ENCODE measurements at regions not wholly inside any gene's neighbourhood (a gene's known extent, or its start where the extent isn't known, plus 50 kb on each side); places are given as distances from the start of the nearest gene placed in this dataset.

DNA sequence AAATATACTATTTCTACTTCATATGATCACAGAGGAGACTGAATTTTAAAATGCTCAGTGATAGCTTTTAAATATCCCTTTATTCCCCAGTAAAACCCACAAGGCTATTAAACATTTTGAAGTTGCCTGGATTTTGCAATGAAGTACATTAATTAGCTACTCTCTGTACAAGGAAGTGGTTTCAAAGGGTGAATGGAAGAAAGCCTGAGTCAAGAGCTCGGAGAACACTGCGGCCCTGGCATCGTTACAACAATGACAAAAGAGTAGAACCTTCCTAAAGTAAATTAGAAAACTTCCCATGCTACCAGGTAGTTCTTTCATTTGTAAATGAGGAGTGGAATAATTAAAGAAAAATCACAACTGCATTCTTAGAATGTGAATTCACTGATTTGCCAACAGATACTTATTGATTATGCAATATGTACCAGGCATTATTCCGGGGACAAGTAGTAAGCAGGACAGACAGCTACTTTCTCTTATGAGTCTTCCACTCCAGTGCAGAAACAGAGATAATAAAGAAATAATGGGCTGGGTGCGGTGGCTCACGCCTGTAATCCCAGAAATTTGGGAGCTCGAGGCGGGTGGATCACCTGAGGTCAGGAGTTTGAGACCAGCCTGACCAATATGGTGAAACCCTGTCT lies 63.0 kb downstream of the ZNF22 start:
- Histone ChIP-seq H3K4me3 (no peak overlapping the region), H3K27ac (peak overlapping the region in 3 of 4 donors; percentile 49 to 71 (median 59)), H3K9me3 (no peaks in the 10 kb centered on the region), H3K36me3 (no peaks in the 10 kb centered on the region), H3K27me3 (no peaks in the 10 kb centered on the region), H3K4me1 (peaks cover 0 to 58% (median 11%) of the 10 kb centered on the region in 3 donors)
- no peak for DNase-seq
- WGBS, 2 donors = 33 to 50% methylated on average over 8 of the region's 8 CpGs
- TF ChIP-seq, protein P1, sequence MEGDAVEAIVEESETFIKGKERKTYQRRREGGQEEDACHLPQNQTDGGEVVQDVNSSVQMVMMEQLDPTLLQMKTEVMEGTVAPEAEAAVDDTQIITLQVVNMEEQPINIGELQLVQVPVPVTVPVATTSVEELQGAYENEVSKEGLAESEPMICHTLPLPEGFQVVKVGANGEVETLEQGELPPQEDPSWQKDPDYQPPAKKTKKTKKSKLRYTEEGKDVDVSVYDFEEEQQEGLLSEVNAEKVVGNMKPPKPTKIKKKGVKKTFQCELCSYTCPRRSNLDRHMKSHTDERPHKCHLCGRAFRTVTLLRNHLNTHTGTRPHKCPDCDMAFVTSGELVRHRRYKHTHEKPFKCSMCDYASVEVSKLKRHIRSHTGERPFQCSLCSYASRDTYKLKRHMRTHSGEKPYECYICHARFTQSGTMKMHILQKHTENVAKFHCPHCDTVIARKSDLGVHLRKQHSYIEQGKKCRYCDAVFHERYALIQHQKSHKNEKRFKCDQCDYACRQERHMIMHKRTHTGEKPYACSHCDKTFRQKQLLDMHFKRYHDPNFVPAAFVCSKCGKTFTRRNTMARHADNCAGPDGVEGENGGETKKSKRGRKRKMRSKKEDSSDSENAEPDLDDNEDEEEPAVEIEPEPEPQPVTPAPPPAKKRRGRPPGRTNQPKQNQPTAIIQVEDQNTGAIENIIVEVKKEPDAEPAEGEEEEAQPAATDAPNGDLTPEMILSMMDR (IDR thresholded peaks at IDR 0.05) = no peak
- no peak for TF ChIP-seq POLR2A (IDR thresholded peaks at IDR 0.05)
- intact Hi-C loops (cut with DNase I) = no loop called here

DNA sequence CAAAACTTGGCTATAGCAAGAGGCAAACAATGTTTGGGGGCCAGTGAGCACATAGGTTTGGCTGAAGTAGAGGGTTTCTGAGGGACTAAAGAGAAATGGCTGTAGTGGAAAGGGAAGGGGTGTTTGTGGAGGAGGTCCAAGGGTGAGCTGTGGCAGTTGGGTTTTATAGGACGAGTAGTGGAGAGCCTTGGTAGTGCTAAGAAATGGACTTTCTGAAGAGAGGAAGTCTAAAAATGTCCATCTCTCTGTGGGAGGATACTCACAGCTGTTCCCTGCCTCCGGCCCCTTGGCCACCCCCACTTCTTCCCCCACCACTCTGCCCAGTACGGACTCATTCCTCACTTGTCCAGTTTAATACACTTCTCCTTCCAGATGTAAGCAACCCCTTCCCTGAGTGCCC lies 64.3 kb downstream of the ZNF22 start:
- H3K36me3 ChIP-seq = no peaks in the 10 kb centered on the region
- no peak for TF ChIP-seq POLR2A (IDR thresholded peaks at IDR 0.05)
- TF ChIP-seq, protein P1 (IDR thresholded peaks at IDR 0.05) = no peak
- no peak overlapping the region for H3K27ac ChIP-seq
- no peak overlapping the region for H3K4me3 ChIP-seq
- WGBS, 2 donors = 41 to 69% methylated on average over 3 of the region's 3 CpGs
- peaks cover 0 to 48% (median 11%) of the 10 kb centered on the region in 3 donors for H3K4me1 ChIP-seq
- intact Hi-C loops (cut with DNase I) = no loop called here
- no peaks in the 10 kb centered on the region for H3K9me3 ChIP-seq
- DNase-seq = no peak
- no peaks in the 10 kb centered on the region for H3K27me3 ChIP-seq

DNA sequence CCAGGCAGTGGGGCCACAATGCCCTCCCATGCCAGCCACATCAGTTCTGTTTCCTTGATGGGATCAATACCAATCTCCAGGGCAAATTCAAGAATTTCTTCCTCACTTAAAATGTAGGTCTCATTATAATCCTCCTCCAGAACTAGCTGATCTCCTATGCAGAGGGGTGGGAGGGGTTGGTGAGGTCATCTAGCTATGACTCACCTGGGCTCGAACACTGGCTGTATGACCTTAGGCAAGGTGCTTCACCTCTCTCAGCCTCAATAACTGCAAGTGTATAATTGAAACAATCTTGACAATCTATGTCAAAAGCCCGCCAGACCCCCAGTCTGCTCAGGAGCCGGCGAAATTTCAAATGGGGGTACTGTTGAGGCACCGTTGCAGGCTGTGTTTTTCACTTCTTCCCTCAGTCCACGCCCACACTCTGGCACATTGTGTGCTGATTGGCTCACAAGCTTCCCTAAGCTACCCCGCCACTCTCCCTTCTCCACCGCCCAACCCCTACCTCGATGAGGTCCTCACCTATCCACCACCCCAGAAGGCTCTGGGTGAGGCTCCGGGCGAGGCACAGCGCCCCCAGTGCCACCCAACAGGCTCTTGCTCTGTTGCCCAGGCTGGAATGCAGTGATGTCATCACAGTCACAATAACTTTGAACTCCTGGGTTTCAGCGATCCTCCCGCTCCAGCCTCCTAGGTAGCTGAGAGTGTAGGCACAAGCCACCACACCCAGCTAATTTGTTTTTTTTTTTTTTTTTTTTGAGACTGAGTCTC lies 70.5 kb downstream of the ZNF22 start:
- no peaks in the 10 kb centered on the region for H3K27me3 ChIP-seq
- no peak overlapping the region for H3K4me3 ChIP-seq
- H3K4me1 ChIP-seq = peaks cover 0 to 15% (median 0%) of the 10 kb centered on the region in 3 donors
- no peaks in the 10 kb centered on the region for H3K36me3 ChIP-seq
- no peak for DNase-seq
- TF ChIP-seq, protein P1 (IDR thresholded peaks at IDR 0.05) = no peak
- no peak for TF ChIP-seq POLR2A (IDR thresholded peaks at IDR 0.05)
- 85 to 91% methylated on average over 12 to 14 of the region's 14 CpGs for WGBS, 2 donors
- peaks cover 0 to 14% (median 0%) of the 10 kb centered on the region in 3 donors for H3K9me3 ChIP-seq
- no peak overlapping the region for H3K27ac ChIP-seq
- intact Hi-C loops (cut with DNase I) = no loop called here

DNA sequence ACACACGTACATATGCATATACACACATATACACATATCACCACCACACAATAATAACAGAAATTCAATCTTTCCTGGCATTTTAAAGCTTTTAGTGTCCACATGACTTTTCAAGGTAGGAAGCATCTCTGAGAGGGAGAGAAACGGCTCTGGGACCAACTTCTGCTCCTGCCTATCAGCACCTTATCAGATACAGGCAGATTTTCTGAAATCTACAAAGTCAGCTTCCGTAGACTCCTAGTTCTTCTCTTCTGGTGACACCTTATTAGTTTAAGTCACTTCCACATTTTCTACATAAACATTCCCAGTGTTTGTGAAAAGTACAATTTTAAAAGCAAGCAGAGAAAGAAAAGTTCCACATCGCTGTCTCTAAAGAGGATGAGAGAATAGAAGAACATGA lies 74.5 kb downstream of the ZNF22 start:
- intact Hi-C loops (cut with DNase I) = no loop called here
- Histone ChIP-seq H3K27ac (no peak overlapping the region), H3K9me3 (peaks cover 0 to 13% (median 0%) of the 10 kb centered on the region in 3 donors), H3K4me3 (no peak overlapping the region), H3K36me3 (no peaks in the 10 kb centered on the region), H3K4me1 (no peaks in the 10 kb centered on the region), H3K27me3 (no peaks in the 10 kb centered on the region)
- TF ChIP-seq, protein P1 (IDR thresholded peaks at IDR 0.05) = no peak
- no peak for TF ChIP-seq POLR2A (IDR thresholded peaks at IDR 0.05)
- 51 to 59% methylated on average over 4 of the region's 4 CpGs for WGBS, 2 donors
- DNase-seq = no peak

DNA sequence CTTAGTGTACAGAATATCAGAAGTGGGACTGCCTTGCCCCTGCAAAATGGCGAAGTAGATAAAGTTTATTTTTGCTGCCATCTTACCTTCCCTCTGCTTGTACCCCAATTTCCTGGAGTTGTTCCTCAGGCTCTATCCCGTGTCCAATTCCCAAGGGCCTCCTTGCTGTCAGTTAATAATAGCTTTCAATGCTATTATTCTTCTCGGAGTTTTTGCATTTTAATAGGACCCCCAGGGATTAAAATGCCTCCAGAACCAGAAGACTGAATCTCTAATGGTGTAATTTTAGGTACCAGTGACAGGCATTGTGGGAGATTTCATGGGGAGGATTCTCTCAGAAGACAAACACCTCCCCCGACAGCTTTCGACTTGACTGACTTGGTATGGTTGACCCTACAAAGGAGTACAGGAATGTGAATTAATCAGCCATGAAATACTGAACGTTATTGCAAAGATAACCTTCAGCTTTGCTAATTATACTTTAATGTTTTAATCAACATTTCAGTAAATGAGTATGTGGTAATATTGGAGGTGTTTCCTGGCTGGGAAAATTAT lies 75.2 kb downstream of the ZNF22 start:
- Histone ChIP-seq H3K4me1 (no peaks in the 10 kb centered on the region), H3K36me3 (no peaks in the 10 kb centered on the region), H3K9me3 (peaks cover 0 to 6% (median 0%) of the 10 kb centered on the region in 3 donors), H3K4me3 (no peak overlapping the region), H3K27me3 (no peaks in the 10 kb centered on the region), H3K27ac (no peak overlapping the region)
- intact Hi-C loops (cut with DNase I) = no loop called here
- 51 to 55% methylated on average over 4 to 6 of the region's 6 CpGs for WGBS, 2 donors
- no peak for DNase-seq
- TF ChIP-seq, protein P1 (IDR thresholded peaks at IDR 0.05) = no peak
- no peak for TF ChIP-seq POLR2A (IDR thresholded peaks at IDR 0.05)

Data from esophagus squamous epithelium (tissue), 5 donors.